ENCODE measurements at regions not wholly inside any gene's neighbourhood (a gene's known extent, or its start where the extent isn't known, plus 50 kb on each side); places are given as distances from the start of the nearest gene placed in this dataset.
"Not testable (repeated sequence)": the region's sequence is repeated elsewhere in the genome, so short reads cannot be mapped to it uniquely, and the experiment has no call there.

GRCh38 chr2:132220589-132220988 lies 58.8 kb upstream of the ANKRD30BL start:
- H3K27ac Mint-ChIP-seq; H3K4me1 Mint-ChIP-seq (ENCODE audit: unreplicated experiment); H3K36me3 Mint-ChIP-seq; H3K9me3 Mint-ChIP-seq; DNase-seq (ENCODE audit: extremely low spot score, unreplicated experiment); H3K27me3 Mint-ChIP-seq; H3K4me3 Mint-ChIP-seq: not testable (repeated sequence)

- DNase-seq (ENCODE audit: extremely low spot score, unreplicated experiment); H3K27me3 Mint-ChIP-seq; H3K9me3 Mint-ChIP-seq; H3K36me3 Mint-ChIP-seq; H3K4me1 Mint-ChIP-seq (ENCODE audit: unreplicated experiment); H3K4me3 Mint-ChIP-seq; H3K27ac Mint-ChIP-seq: not testable (repeated sequence)
Measured at GRCh38 chr2:132221886-132222285, 60.1 kb upstream of the ANKRD30BL start.

- no peak for DNase-seq (ENCODE audit: extremely low spot score, unreplicated experiment)
- Mint-ChIP-seq H3K4me3 (no peak overlapping the region), H3K27ac (no peak overlapping the region), H3K9me3 (peaks cover 16% of the 10 kb centered on the region), H3K4me1 (ENCODE audit: unreplicated experiment) (no peaks in the 10 kb centered on the region), H3K36me3 (peaks cover 8% of the 10 kb centered on the region), H3K27me3 (no peaks in the 10 kb centered on the region)
- no peak for TF ChIP-seq CTCF (conservative IDR thresholded peaks at IDR 0.05)
Measured at GRCh38 chr2:132252191-132252893, 90.6 kb upstream of the ANKRD30BL start.

GRCh38 chr2:132252894-132253264 lies 91.1 kb upstream of the ANKRD30BL start:
- Mint-ChIP-seq H3K27ac (no peak overlapping the region), H3K4me3 (no peak overlapping the region), H3K4me1 (ENCODE audit: unreplicated experiment) (no peaks in the 10 kb centered on the region), H3K36me3 (peaks cover 8% of the 10 kb centered on the region), H3K27me3 (no peaks in the 10 kb centered on the region), H3K9me3 (peaks cover 16% of the 10 kb centered on the region)
- no peak for TF ChIP-seq CTCF (conservative IDR thresholded peaks at IDR 0.05)
- no peak for DNase-seq (ENCODE audit: extremely low spot score, unreplicated experiment)

GRCh38 chr2:132253496-132254305 lies 91.9 kb upstream of the ANKRD30BL start:
- Mint-ChIP-seq H3K9me3 (peaks cover 16% of the 10 kb centered on the region), H3K4me1 (ENCODE audit: unreplicated experiment) (no peaks in the 10 kb centered on the region), H3K36me3 (peaks cover 8% of the 10 kb centered on the region), H3K4me3 (no peak overlapping the region), H3K27ac (no peak overlapping the region), H3K27me3 (no peaks in the 10 kb centered on the region)
- no peak for TF ChIP-seq CTCF (conservative IDR thresholded peaks at IDR 0.05)
- DNase-seq (ENCODE audit: extremely low spot score, unreplicated experiment) = no peak

- not testable (repeated sequence) for H3K36me3 Mint-ChIP-seq; H3K4me3 Mint-ChIP-seq; H3K27ac Mint-ChIP-seq; H3K27me3 Mint-ChIP-seq; DNase-seq (ENCODE audit: extremely low spot score, unreplicated experiment); H3K4me1 Mint-ChIP-seq (ENCODE audit: unreplicated experiment)
- peaks cover 16% of the 10 kb centered on the region for H3K9me3 Mint-ChIP-seq
Measured at GRCh38 chr2:132254306-132254919, 92.7 kb upstream of the ANKRD30BL start.

- H3K27me3 Mint-ChIP-seq = no peaks in the 10 kb centered on the region
- no peak overlapping the region for H3K27ac Mint-ChIP-seq
- TF ChIP-seq CTCF (conservative IDR thresholded peaks at IDR 0.05) = no peak
- H3K4me3 Mint-ChIP-seq = no peak overlapping the region
- H3K9me3 Mint-ChIP-seq = peaks cover 16% of the 10 kb centered on the region
- DNase-seq (ENCODE audit: extremely low spot score, unreplicated experiment) = no peak
- H3K4me1 Mint-ChIP-seq (ENCODE audit: unreplicated experiment) = no peaks in the 10 kb centered on the region
- peaks cover 3% of the 10 kb centered on the region for H3K36me3 Mint-ChIP-seq
Measured at GRCh38 chr2:132255714-132256113, 94.0 kb upstream of the ANKRD30BL start.

Data from type B pancreatic cell (in vitro differentiated cells).